ENCODE measurements at regions not wholly inside any gene's neighbourhood (a gene's known extent, or its start where the extent isn't known, plus 50 kb on each side); places are given as distances from the start of the nearest gene placed in this dataset.

GRCh38 chr12:58082996-58083395, 141.6 kb downstream of the ATP23 start:
- intact Hi-C loops (cut with DNase I) = no loop called here

GRCh38 chr12:58086006-58086405, 144.6 kb downstream of the ATP23 start:
- Histone ChIP-seq H3K4me1 (no peaks in the 10 kb centered on the region), H3K27ac (no peak overlapping the region), H3K9me3 (no peaks in the 10 kb centered on the region), H3K4me3 (no peak overlapping the region), H3K27me3 (ENCODE audit: low read depth) (no peaks in the 10 kb centered on the region), H3K36me3 (no peaks in the 10 kb centered on the region)
- TF ChIP-seq CTCF (IDR thresholded peaks at IDR 0.05) = no peak
- ATAC-seq = no peak
- intact Hi-C loops (cut with DNase I) = no loop called here
- DNase-seq = no peak

More at GRCh38 chr12:58082996-58083395, 141.6 kb downstream of the ATP23 start:
- H3K4me3 ChIP-seq = no peak overlapping the region
- H3K4me1 ChIP-seq = no peaks in the 10 kb centered on the region
- H3K27me3 ChIP-seq (ENCODE audit: low read depth) = no peaks in the 10 kb centered on the region
- no peak overlapping the region for H3K27ac ChIP-seq
- no peaks in the 10 kb centered on the region for H3K36me3 ChIP-seq
- DNase-seq (no peak), ATAC-seq (no peak)
- H3K9me3 ChIP-seq = no peaks in the 10 kb centered on the region
- no peak for TF ChIP-seq CTCF (IDR thresholded peaks at IDR 0.05)

- intact Hi-C loops (cut with DNase I) = no loop called here
- Histone ChIP-seq H3K9me3 (no peaks in the 10 kb centered on the region), H3K4me3 (no peak overlapping the region), H3K36me3 (no peaks in the 10 kb centered on the region), H3K27ac (no peak overlapping the region), H3K4me1 (no peaks in the 10 kb centered on the region), H3K27me3 (ENCODE audit: low read depth) (no peaks in the 10 kb centered on the region)
- ATAC-seq (no peak), DNase-seq (no peak)
- no peak for TF ChIP-seq CTCF (IDR thresholded peaks at IDR 0.05)
These were observed 145.6 kb downstream of the ATP23 start for GRCh38 chr12:58086930-58087329.

GRCh38 chr12:58087423-58088127, 146.2 kb downstream of the ATP23 start:
- Histone ChIP-seq H3K9me3 (no peaks in the 10 kb centered on the region), H3K36me3 (no peaks in the 10 kb centered on the region), H3K27ac (no peak overlapping the region), H3K4me3 (no peak overlapping the region), H3K27me3 (ENCODE audit: low read depth) (no peaks in the 10 kb centered on the region), H3K4me1 (no peaks in the 10 kb centered on the region)
- ATAC-seq (no peak), DNase-seq (no peak)
- intact Hi-C loops (cut with DNase I) = no loop called here
- TF ChIP-seq CTCF (IDR thresholded peaks at IDR 0.05) = no peak

GRCh38 chr12:58089588-58089987, 148.2 kb downstream of the ATP23 start:
- Histone ChIP-seq H3K9me3 (no peaks in the 10 kb centered on the region), H3K4me1 (no peaks in the 10 kb centered on the region), H3K27ac (no peak overlapping the region), H3K4me3 (no peak overlapping the region), H3K27me3 (ENCODE audit: low read depth) (no peaks in the 10 kb centered on the region), H3K36me3 (no peaks in the 10 kb centered on the region)
- DNase-seq (no peak), ATAC-seq (no peak)
- TF ChIP-seq CTCF (IDR thresholded peaks at IDR 0.05) = no peak
- intact Hi-C loops (cut with DNase I) = no loop called here
